ENCODE measurements at regions not wholly inside any gene's neighbourhood (a gene's known extent, or its start where the extent isn't known, plus 50 kb on each side); places are given as distances from the start of the nearest gene placed in this dataset.
A peak's percentile ranks its signal among the peaks of the same experiment; 100 is the strongest.

DNA sequence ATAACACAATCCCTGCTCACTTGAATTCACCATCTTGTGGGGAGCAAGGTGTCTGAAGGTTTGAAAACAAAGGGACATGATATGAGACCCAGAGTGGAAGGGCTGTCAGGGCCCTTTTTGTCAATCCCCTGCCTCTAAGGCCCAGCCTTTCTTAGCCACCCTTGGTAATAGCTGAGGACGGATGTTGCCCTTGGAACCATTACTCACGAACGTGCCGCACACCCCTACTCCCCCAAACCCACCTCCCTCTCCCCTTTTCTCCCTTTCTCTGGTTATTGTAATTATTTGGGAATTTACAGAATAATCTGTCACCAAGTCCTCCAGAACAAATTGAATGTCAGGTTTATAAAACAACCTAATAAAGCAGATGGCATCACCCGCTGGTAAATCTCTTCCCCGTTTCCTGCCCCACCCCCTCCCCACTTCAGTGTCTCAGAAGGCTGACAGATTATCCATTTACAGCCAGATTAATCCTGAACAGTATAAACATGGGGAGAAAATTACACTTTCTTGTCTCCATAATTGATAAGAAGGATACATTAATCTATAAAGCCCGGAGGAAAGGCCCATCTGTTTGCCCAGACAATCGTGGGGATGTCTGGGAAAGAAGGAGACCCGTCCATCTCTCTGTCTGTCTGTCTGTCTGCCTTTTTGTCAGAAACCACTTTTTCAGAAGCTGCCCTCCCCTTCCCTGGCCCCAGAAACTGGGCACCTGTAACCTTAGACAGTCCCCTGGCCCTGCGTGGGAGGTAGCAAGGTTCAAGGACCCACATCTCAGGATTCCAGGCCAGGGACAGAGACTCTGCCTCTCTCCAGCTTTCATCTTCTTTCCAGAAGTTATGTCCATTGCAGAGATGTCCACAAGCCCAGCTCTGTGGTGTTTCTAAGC lies 60.6 kb upstream of the CD34 start:
- DNase-seq = no peak

DNA sequence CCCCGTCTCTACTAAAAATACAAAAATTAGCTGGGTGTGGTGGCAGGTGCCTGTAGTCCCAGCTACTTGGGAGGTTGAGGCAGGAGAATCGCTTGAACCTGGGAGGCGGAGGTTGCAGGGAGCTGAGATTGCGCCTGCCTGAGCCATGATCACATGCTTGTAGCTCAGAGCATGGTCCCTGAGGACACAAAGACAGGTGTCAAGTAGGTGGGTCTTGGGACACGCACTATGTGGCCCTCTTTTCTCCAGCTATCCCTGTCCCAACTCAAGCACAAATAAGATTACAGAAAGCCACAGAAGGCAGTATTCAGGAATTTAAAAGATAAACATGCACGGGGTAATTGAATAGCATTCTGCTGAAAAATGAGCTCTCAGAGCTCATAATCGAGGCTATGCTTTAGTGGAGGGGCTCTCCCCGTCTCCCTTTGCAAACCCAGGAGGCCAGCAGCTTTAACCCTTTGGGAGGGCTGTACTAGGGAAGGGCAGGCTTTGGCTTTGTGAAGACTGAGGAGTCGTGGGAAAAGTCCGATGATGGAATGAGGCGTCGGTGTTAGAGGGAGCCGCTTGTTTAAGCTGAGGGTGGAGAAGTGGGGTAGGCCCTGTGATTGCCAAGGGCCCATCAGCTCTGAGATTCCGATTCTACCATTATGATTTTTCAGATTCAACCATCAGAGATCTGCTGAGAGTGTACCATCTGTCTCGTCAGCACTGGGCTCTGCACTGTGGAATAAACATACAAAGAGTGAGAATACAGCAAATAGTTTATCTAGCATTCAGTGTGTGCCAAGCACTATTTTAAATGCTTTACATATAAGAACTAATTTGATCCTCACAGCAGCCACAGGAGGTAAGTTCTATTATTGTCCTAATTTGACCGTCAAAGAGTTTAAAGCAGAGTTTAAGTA lies 59.7 kb upstream of the CD34 start:
- no peak for DNase-seq

DNA sequence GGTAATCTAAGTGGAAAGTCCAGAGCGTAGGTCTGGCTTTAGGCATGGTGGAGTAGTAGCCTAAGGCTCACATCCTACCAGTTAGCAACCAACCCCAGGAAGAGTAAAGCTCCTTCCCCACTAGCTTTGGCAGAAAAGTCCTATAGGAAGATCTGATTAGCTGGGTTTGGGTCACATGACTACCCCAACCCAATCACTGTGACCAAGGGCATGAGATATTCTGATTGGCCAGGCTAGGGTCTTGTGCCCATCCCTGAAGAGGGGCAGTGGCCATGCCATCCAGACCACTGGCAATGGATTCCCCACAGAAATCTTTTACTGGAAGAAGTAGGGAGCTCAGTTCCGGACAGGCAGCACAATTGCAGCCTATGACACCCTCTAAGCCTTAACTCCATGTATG lies 58.6 kb upstream of the CD34 start:
- DNase-seq = no peak

DNA sequence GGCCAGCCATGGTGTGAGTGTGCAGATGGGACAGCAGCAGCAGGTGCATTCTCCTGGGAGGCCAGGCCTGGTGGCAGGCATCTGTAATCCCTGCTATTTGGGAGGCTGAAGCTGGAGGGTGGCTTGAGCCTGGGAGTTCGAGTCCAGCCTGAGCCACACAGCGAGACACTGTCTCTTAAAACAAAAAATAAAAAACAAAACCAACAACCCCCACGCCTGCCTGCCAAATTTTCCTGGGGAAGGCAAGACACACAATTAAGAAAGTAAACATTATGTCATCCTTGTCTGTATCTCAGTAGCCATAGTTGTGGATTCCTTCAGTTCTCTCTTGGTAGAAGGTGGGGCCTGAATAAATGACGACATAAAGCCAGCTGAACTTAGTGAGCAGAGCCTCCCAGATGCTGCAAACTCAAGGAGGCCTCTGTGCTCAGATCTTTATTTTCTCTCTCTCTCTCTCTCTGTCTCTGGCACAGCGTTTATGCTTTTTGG lies 57.6 kb upstream of the CD34 start:
- no peak for DNase-seq

DNA sequence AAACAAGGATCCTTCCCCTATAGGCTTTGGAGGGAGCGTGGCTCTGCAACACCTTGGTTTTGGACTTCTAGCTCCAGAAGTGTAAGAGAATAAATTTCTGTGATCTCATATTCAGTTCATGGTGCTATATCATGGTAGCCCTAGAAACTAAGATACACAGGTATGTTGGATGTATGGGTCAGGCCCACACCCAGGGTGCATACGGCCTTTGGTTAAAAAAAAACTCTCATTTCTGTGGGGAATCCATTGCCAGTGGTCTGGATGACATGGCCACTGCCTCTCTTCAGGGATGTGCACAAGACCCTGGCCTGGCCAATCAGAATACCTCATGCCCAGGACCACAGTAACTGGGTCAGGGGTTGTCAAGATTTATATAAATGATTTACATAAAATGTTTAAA lies 56.8 kb upstream of the CD34 start:
- no peak for DNase-seq

DNA sequence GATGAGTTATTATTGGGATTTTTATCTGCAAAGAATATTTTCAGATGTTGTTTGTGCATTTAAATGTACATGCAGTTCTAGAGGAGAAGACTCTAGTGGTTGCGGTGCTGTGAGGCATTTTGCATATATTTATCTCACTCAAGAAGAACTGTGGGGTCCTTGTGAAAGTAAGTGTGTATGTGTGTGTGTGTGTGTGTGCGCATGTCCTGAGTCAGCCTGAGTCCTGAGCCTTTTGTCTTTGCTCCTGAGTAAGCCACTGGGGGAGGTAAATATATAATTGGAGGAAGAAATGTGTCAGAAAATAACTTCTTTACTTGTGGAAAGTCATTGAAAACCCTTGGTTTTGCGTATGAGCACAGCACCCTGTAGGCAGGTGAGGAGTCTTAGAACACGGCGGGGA lies 55.6 kb upstream of the CD34 start:
- DNase-seq = no peak

DNA sequence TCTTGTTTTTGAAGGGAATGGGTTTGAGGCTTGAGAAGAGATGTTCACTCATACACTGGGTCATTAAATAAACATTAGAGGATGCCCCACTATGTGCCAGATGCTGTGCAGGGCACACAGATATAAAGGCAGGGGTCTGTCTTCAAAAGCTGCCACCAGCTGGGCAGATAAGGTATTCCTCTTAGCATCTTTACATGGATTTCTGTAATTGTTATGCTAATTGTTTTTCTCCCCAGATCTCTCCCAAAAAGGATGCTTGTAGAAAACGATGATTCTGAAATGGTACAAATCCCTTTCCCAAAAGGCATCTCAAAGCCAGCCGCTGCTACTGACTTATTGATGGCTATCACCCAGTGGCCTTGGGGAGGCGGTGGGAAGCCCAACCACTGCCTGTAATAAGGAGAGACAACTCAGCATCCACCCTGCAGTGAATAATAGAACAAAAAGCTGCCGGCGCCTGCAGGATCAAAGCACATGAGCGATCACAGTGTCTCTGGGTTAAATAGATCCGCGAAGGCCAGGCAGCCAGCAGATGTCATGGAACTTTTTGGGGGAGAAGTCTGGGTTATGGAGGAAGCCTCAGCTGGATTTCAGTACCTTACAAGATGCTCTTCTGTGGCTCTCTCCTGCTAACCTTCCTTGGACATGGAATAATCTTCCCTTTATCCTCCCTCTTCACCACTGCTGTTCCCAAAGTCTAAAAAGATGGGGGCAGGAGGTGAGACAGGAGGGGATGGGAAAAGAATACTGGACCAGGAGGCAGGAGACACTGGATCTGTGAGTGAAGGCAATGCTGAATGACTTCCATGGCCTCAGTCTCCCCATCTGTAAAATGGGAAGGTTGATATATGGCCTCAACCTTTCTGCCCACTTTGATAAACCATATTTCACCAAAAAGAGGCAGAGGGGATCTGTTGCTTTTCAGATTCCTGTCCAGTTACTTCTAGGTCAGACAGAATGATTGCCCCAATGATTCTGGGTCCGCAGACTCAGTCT lies 54.8 kb upstream of the CD34 start:
- DNase-seq = no peak

DNA sequence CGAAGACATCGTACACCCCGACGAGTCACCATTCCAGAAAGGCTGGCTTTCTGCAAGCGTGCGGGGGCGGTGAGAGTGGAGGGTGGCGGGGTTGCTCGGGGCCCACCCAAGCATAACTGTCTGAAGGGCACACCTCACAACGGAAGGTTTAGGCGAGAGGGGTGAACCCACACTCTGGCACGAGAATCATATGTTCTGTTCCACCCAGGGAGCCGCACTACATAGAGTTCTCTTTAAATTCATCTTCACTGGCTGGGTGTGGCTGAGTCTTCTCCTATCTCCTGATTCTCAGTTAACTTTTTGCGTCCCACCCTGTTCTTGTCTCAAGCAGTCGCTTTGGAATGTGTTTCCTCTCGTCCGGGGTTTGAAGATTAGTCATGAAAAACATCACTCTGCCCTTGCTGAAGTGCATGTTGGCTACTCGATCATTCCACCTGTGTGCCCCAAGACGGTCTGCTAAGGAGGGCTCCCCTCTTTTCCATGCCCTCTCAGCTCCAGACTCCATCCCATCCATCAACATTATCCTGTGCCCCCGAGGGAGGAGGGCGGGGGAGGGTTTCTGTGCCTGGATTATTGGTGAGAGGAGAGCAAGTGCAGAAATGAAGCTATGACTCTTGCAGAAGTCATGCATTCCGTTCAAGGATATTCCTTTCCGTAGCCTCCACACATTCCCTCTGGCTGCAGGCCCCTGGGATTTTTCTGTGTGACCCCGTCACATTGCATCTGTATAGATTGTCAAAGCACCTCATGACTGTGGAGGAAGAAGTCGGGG lies 53.5 kb upstream of the CD34 start:
- DNase-seq = no peak

DNA sequence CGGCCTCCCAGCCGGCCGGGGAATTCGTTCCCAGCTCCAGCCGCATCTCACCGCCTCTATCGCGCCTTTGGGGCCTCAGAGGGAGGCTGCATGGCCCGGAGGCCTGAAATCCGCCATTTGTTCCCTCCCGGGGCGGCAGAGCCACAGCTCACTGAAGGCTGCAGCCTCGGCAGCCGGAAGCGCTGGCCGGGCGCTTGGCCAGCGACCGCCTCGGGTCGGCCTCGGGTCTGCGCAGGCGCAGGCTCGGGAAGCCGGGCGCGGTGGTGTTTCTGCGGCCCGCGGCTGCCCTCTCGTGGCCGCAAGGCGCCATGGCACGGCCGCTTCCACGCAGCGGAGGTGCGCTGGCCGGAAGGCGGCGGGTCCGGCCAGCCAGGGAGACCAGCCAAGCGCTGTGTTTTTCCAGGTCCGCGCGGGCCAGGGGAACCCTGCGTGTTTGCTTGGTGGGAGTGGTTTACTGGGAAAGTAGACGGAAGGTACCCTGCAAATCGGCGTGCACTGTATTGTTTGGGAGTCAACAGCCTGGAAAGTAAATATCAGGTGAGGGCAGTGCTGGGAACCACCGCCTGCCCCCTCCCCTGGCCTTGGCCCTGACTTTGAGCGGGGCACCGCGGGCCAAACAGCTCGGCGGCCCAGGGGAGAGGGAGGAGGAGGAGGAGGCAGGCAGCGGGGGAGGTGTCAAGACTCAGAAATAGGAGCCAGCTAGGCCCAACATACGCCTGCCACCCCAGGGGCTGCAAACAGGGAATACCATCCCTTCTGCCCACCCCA lies 52.7 kb upstream of the CD34 start:
- DNase-seq = peak; percentile 65

DNA sequence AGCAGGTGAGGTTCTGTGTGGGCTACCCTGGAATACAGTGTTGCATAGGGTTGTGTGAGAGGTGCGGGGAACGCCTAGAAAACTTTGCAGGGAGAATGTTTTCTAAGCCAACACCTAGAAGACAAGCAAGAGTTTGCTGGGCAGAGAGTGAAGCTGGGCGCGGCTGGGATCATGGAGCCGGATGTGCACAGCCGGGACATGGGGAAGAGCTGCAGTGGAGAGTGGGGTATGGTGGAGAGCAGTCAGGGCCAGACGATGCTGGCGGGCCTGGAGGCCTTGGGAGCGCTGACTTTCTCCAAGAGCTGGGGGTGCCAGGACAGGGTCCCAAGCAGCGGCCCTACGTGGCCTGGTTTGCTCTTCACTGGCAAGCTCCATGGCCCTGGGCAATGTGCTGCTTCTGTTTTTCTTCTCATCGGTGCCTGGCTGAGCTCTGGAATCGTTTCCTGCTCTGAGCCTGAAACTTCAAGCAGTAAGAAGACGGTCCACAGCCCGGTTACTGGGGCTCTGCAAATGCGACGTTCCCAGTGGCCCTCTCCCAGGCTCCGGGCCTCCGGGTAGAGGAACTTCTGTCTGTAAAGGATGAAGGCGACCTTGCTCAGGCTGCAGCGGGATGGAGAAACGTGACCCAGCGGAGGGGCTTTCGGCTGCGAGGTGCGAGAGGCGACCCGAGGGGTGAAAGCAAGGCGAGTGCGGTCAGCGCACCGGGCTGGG lies 51.9 kb upstream of the CD34 start:
- no peak for DNase-seq

All from MV-4-11 (cell line).